ENCODE measurements at regions not wholly inside any gene's neighbourhood (a gene's known extent, or its start where the extent isn't known, plus 50 kb on each side); places are given as distances from the start of the nearest gene placed in this dataset.
"Not testable (repeated sequence)": the region's sequence is repeated elsewhere in the genome, so short reads cannot be mapped to it uniquely, and the experiment has no call there.

DNA sequence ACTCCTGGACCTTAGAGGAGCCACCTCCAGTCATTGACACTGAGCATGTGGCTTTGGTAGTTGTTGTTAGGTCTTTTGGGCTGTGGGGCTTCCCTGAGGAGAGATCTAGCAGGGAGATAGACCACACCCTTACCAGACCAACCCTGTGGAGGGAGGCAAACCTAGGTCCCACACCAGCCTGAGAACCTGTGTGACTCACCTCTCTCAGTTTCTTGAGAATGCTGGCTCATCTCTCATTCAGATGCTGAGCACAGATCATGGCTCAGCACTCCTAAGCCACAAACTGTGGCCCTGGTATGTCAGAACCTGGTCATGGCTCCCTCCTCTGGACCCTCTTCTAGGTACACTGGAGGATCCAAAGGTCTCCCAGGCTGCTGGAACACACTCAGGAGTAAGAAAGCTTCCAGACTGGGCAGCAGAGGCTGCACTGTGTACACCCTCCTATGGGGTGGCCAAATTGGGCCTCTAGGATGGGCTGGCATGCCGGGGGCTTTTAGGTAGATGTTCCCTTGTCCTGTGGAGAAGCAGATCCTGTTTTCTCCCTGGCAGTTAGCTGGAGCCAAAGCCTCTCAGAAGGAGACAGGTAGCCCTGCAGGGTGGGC lies 1294.5 kb downstream of the KHDRBS2 start:
- no peak overlapping the region for H3K27ac ChIP-seq
- H3K36me3 ChIP-seq = no peaks in the 10 kb centered on the region
- H3K27me3 ChIP-seq = no peaks in the 10 kb centered on the region
- ATAC-seq (no peak), DNase-seq (peak in 1 of 4 donors; percentile 16)
- no peaks in the 10 kb centered on the region for H3K4me1 ChIP-seq
- H3K4me3 ChIP-seq = no peak overlapping the region
- H3K9me3 ChIP-seq = peaks cover 0 to 32% of the 10 kb centered on the region in 2 donors
- TF ChIP-seq, protein P1, sequence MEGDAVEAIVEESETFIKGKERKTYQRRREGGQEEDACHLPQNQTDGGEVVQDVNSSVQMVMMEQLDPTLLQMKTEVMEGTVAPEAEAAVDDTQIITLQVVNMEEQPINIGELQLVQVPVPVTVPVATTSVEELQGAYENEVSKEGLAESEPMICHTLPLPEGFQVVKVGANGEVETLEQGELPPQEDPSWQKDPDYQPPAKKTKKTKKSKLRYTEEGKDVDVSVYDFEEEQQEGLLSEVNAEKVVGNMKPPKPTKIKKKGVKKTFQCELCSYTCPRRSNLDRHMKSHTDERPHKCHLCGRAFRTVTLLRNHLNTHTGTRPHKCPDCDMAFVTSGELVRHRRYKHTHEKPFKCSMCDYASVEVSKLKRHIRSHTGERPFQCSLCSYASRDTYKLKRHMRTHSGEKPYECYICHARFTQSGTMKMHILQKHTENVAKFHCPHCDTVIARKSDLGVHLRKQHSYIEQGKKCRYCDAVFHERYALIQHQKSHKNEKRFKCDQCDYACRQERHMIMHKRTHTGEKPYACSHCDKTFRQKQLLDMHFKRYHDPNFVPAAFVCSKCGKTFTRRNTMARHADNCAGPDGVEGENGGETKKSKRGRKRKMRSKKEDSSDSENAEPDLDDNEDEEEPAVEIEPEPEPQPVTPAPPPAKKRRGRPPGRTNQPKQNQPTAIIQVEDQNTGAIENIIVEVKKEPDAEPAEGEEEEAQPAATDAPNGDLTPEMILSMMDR (IDR thresholded peaks at IDR 0.05) = no peak
- intact Hi-C loops (cut with DNase I) = no loop called here

DNA sequence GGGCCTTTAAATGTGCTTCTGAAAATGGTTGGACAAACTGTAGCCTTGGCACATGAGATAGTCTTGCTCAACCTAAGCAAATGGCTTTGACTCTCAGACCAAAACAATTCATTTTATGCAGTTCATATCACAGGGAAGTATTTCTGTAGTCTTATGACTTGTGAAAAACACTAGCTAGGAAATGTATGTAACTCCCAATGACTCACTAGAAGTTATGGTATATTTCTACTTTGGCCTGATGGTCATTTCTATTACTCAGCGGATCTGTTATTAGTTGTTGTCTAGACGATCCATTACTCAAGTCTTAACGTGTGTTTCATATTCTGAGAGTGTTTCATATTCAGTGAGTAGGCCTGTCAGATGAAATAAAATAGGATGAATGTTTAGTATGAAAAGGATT lies 1333.5 kb downstream of the KHDRBS2 start:
- Histone ChIP-seq H3K4me3 (no peak overlapping the region), H3K36me3 (no peaks in the 10 kb centered on the region), H3K27me3 (no peaks in the 10 kb centered on the region), H3K9me3 (peaks cover 0 to 3% of the 10 kb centered on the region in 2 donors), H3K4me1 (no peaks in the 10 kb centered on the region), H3K27ac (no peak overlapping the region)
- ATAC-seq (no peak), DNase-seq (no peak)
- intact Hi-C loops (cut with DNase I) = no loop called here
- TF ChIP-seq, protein P1 (IDR thresholded peaks at IDR 0.05) = no peak

DNA sequence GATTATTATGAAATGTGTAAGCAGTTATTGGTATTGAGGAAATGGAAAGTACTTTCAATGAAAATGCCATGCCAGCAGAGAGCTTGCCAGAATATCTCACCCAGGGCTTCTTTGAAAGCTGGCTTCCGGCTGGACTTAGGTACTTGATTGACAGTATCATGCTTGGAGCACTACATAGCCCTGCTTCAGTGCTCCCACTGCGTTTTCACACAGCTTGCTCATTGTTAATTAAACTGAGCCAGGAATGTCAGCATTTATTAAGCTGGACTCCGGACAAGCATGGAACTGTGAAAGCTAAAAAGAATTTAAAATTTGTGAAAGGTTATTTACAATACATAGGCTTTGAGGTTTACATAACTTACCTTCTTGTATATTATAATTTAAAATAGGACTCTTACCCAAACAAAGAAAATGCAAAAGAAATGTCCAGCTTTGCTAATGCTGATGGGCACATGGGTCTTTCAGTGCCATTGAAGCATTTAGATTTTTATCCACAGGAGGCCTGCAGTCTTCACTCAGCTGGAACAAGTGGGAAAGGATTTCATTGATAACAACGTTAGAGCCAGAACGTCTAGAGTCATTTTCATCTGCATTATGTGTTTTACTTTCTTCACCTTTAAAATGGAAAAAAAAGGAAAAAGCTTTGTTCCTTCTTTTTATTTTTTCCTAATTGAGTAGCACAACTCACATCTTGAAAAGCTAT lies 1335.7 kb downstream of the KHDRBS2 start:
- H3K4me3 ChIP-seq; DNase-seq; intact Hi-C loops (cut with DNase I); H3K36me3 ChIP-seq; H3K27ac ChIP-seq; H3K27me3 ChIP-seq; H3K9me3 ChIP-seq; H3K4me1 ChIP-seq: not testable (repeated sequence)
- ATAC-seq = peak; percentile 39

DNA sequence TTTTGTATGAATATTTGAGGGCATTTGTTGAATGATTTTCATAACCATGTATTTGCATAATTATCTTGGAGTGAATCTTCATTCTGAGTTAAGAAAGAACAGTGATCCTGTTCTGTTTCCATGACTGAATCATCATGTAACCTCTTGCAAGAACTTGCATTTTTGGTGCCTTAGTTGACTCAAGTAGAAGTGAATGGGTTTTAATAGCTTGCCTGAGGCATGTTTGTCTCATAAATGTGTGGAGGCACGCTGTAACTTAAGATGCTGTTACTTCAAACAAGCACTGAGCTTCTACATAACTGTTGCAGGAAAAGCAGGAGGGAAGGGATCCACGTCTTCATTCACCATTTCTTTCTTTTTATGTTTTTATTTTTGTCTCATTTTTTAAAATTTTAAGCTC lies 1338.6 kb downstream of the KHDRBS2 start:
- intact Hi-C loops (cut with DNase I); H3K4me1 ChIP-seq; DNase-seq: not testable (repeated sequence)

DNA sequence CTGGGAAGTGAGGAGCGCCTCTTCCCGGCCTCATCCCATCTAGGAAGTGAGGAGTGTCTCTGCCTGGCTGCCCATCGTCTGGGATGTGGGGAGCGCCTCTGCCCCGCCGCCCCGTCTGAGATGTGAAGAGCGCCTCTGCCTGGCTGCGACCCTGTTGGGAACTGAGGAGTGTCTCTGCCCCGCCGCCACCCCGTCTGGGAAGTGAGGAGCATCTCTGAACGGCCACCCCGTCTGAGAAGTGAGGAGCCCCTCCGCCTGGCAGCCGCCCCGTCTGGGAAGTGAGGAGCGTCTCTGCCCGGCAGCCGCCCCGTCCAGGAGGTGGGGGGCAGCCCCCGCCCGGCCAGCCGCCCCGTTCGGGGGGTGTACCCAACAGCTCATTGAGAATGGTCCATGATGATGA lies 1341.2 kb downstream of the KHDRBS2 start:
- H3K4me3 ChIP-seq; H3K27me3 ChIP-seq; H3K36me3 ChIP-seq; H3K4me1 ChIP-seq; H3K27ac ChIP-seq; intact Hi-C loops (cut with DNase I); ATAC-seq: not testable (repeated sequence)
- H3K9me3 ChIP-seq = peaks cover 0 to 14% of the 10 kb centered on the region in 2 donors
- peak in 1 of 4 donors; percentile 64 for DNase-seq

More for the DNA sequence above, 1338.6 kb downstream of the KHDRBS2 start:
- not testable (repeated sequence) for H3K36me3 ChIP-seq, H3K27me3 ChIP-seq, H3K4me3 ChIP-seq, ATAC-seq, H3K27ac ChIP-seq
- peaks cover 0 to 14% of the 10 kb centered on the region in 2 donors for H3K9me3 ChIP-seq

DNA sequence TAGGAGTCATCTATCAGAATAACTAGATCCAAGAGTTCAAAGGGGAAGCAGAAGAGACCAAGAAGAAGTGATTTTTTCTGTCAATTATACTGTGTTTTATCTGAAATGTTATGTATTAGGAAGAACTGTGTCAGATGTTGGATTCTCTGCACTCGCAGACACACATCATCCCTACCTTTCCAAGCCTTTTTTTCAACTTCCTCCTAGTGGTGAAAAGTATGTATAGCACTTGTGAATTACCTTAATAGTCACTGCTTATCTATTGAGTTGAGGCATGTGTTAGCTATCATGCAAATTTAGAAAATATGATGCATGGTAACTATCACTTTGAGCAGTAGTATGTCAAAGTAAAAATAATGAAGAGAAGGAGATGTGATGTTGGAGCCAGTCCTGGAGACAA lies 1350.1 kb downstream of the KHDRBS2 start:
- H3K9me3 ChIP-seq; H3K4me1 ChIP-seq; H3K4me3 ChIP-seq; H3K36me3 ChIP-seq; H3K27ac ChIP-seq; intact Hi-C loops (cut with DNase I); H3K27me3 ChIP-seq; DNase-seq: not testable (repeated sequence)
- ATAC-seq = peak; percentile 72

DNA sequence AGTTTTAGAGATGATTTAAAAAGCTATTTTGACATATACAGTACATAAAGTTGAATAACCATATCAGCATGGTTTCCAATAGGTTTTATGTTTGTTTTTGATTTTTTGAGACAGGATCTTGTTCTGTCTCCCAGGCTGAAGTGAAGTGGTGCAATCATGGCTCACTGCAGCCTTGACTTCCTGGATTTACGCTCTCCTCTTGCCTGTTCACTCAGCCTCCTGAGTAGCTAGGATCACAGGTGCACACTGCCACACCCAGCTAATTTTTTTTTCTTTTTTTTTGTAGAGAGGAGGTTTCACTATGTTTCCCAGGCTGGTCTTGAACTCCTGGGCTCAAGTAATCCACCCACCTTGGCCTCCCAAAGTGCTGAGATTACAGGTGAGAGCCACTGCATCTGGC lies 1366.4 kb downstream of the KHDRBS2 start:
- H3K27me3 ChIP-seq; H3K36me3 ChIP-seq; H3K27ac ChIP-seq; DNase-seq; H3K4me1 ChIP-seq; H3K4me3 ChIP-seq; H3K9me3 ChIP-seq; intact Hi-C loops (cut with DNase I): not testable (repeated sequence)
- ATAC-seq = peak; percentile 84

DNA sequence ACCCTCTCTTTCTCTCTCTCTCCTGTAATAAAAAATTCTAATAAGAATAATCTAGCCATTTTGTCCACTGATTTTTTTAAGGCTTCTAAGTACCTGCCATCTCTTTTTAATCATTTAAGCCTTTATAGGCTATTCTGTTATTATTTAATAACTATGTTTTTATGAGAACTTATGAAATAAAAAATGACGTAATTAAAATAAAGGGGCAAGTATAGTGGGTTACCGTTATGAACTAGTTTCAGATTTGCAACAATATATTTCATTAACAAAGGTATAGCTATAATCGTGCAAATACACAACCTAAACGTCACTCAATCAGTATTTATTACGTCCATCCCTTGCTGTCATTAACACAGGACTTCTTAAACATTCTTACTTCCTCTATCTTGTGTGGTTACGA lies 1382.2 kb downstream of the KHDRBS2 start:
- DNase-seq; H3K36me3 ChIP-seq; ATAC-seq; intact Hi-C loops (cut with DNase I); H3K27ac ChIP-seq; H3K4me1 ChIP-seq; H3K4me3 ChIP-seq; H3K27me3 ChIP-seq: not testable (repeated sequence)
- H3K9me3 ChIP-seq = peaks cover 0 to 19% of the 10 kb centered on the region in 2 donors

DNA sequence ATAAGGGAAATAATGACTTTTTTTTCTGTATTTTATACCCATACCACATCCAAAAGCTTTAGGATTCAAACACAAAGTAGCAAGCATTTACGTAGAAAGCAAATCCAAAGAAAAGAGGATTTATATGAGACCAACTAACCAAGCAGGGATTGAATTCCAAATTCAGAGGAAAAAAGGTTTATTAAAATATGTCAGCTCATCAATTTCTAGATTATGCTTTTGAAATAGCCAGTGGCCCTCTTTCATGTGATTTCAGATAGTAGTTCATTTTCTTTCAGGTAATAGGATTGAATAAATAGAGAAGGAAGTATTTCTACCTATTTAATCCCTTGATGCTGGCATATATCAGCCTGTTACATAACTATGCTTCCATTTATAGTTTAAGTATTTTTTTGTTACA lies 1392.7 kb downstream of the KHDRBS2 start:
- H3K4me3 ChIP-seq; H3K27ac ChIP-seq; H3K36me3 ChIP-seq; H3K27me3 ChIP-seq; H3K9me3 ChIP-seq; DNase-seq; ATAC-seq; intact Hi-C loops (cut with DNase I); H3K4me1 ChIP-seq: not testable (repeated sequence)
